ENCODE measurements at regions not wholly inside any gene's neighbourhood (a gene's known extent, or its start where the extent isn't known, plus 50 kb on each side); places are given as distances from the start of the nearest gene placed in this dataset.
"Not testable (repeated sequence)": the region's sequence is repeated elsewhere in the genome, so short reads cannot be mapped to it uniquely, and the experiment has no call there.

- DNase-seq: no peak
Measured at GRCh38 chr3:80006315-80006714, 238.5 kb upstream of the ROBO1 start.

GRCh38 chr3:80000022-80000421, 232.2 kb upstream of the ROBO1 start:
- no peak for DNase-seq

- DNase-seq: no peak
Measured at GRCh38 chr3:79994397-79994796, 226.6 kb upstream of the ROBO1 start.

- no peak for DNase-seq
Measured at GRCh38 chr3:79986338-79986737, 218.5 kb upstream of the ROBO1 start.

- no peak for DNase-seq
Measured at GRCh38 chr3:79985816-79986215, 218.0 kb upstream of the ROBO1 start.

- DNase-seq: no peak
Measured at GRCh38 chr3:79983118-79983517, 215.3 kb upstream of the ROBO1 start.

GRCh38 chr3:79979990-79980389, 212.2 kb upstream of the ROBO1 start:
- no peak for DNase-seq

- no peak for DNase-seq
Measured at GRCh38 chr3:79976466-79976865, 208.7 kb upstream of the ROBO1 start.

GRCh38 chr3:79973917-79974595, 206.3 kb upstream of the ROBO1 start:
- DNase-seq: no peak

- DNase-seq: no peak
Measured at GRCh38 chr3:79973482-79973881, 205.7 kb upstream of the ROBO1 start.

GRCh38 chr3:79968418-79968817, 200.6 kb upstream of the ROBO1 start:
- DNase-seq: no peak

GRCh38 chr3:79960594-79960993, 192.8 kb upstream of the ROBO1 start:
- no peak for DNase-seq

- DNase-seq: no peak
Measured at GRCh38 chr3:79957066-79957465, 189.3 kb upstream of the ROBO1 start.

- DNase-seq: no peak
Measured at GRCh38 chr3:79954756-79955155, 187.0 kb upstream of the ROBO1 start.

- DNase-seq: no peak
Measured at GRCh38 chr3:79953591-79954101, 185.8 kb upstream of the ROBO1 start.

- DNase-seq: not testable (repeated sequence)
Measured at GRCh38 chr3:79951426-79951825, 183.6 kb upstream of the ROBO1 start.

GRCh38 chr3:79947957-79948356, 180.2 kb upstream of the ROBO1 start:
- DNase-seq: no peak

GRCh38 chr3:79947469-79947868, 179.7 kb upstream of the ROBO1 start:
- DNase-seq: no peak

GRCh38 chr3:79937567-79937966, 169.8 kb upstream of the ROBO1 start:
- no peak for DNase-seq

- no peak for DNase-seq
Measured at GRCh38 chr3:79930196-79930595, 162.4 kb upstream of the ROBO1 start.

GRCh38 chr3:79928687-79929408, 161.1 kb upstream of the ROBO1 start:
- no peak for DNase-seq

- DNase-seq: no peak
Measured at GRCh38 chr3:79926522-79926921, 158.7 kb upstream of the ROBO1 start.

GRCh38 chr3:79922633-79923032, 154.8 kb upstream of the ROBO1 start:
- no peak for DNase-seq

GRCh38 chr3:79917561-79917960, 149.8 kb upstream of the ROBO1 start:
- DNase-seq: no peak

GRCh38 chr3:79910337-79910736, 142.5 kb upstream of the ROBO1 start:
- DNase-seq: no peak
